Natural killer cell (primary cell): ENCODE measurements at regions not wholly inside any gene's neighbourhood (a gene's known extent, or its start where the extent isn't known, plus 50 kb on each side); places are given as distances from the start of the nearest gene placed in this dataset.

Experiments
- ATAC-seq, 3 donors: fragments of 150-1000 bp in 2 of 3; fragments of 200-7000 bp in 1 of 3; cut with Tn5 transposase; 1 replicate in 1 of 3; 2 replicates in 2 of 3; pipeline ENCODE4 v1.10.0; 2021; ENCODE audit warnings: mild to moderate bottlenecking in 2 of 3, moderate library complexity in 2 of 3
- DNase-seq, 2 donors: peaks; one replicate each; pipeline versions ENCODE4 v3.0.0 to v3.0.0-alpha.2; 2013 to 2021; ENCODE audit warnings: mixed read lengths in 1 of 2
- H3K27ac ChIP-seq: one replicate; pipeline ENCODE4 v1.5.1; 2013; ENCODE audit warnings: mild to moderate bottlenecking, low read length
- H3K27me3 ChIP-seq: one replicate; pipeline ENCODE4 v1.6.1; 2013; ENCODE audit warnings: low read length; ENCODE audit not compliant: control insufficient read depth, insufficient read depth
- H3K36me3 ChIP-seq: one replicate; pipeline ENCODE4 v1.6.1; 2013; ENCODE audit warnings: low read length; ENCODE audit not compliant: control insufficient read depth, insufficient read depth
- H3K4me1 ChIP-seq: one replicate; pipeline ENCODE4 v1.6.1; 2013; ENCODE audit warnings: low read length; ENCODE audit not compliant: control insufficient read depth, insufficient read depth
- H3K4me3 ChIP-seq: one replicate; pipeline ENCODE4 v1.5.1; 2013; ENCODE audit warnings: low read length
- H3K9me3 ChIP-seq: one replicate; pipeline ENCODE4 v1.6.1; 2013; ENCODE audit warnings: low read length; ENCODE audit not compliant: control insufficient read depth, insufficient read depth
- H3K27ac Mint-ChIP-seq, 2 donors: one replicate each; pipeline ENCODE4 v1.8.0; 2022; ENCODE audit warnings: mild to moderate bottlenecking in 2 of 2, mixed read lengths in 2 of 2, moderate library complexity in 1 of 2
- H3K27me3 Mint-ChIP-seq, 2 donors: one replicate each; pipeline ENCODE4 v1.8.0; 2022; ENCODE audit warnings: low read depth in 2 of 2, mixed read lengths in 2 of 2
- H3K36me3 Mint-ChIP-seq: one replicate; pipeline ENCODE4 v1.8.0; 2022; ENCODE audit warnings: mixed read lengths
- H3K4me1 Mint-ChIP-seq, 2 donors: one replicate each; pipeline ENCODE4 v1.8.0; 2022; ENCODE audit warnings: mixed read lengths in 2 of 2
- H3K4me3 Mint-ChIP-seq: one replicate; pipeline ENCODE4 v1.8.0; 2022; ENCODE audit warnings: mild to moderate bottlenecking, moderate library complexity, mixed read lengths
- H3K9me3 Mint-ChIP-seq, 2 donors: one replicate each; pipeline ENCODE4 v1.8.0; 2022; ENCODE audit warnings: mixed read lengths in 2 of 2
- WGBS: methylation state at CpG from one replicate; pipeline ENCODE4 v1.1.7; 2013; ENCODE audit warnings: missing lambda C conversion rate; ENCODE audit not compliant: insufficient coverage; 5-methylcytosine and 5-hydroxymethylcytosine counted together
- intact Hi-C: fragments of 100-400 bp; cut with micrococcal nuclease; formaldehyde crosslinking; loops from one replicate; pipeline ENCODE4 v1.14.2; 2022
- TF ChIP-seq, protein P1 (sequence below): fragments of 200-600 bp; IDR thresholded peaks from one replicate; pipeline ENCODE4 v1.8.0; 2022; ENCODE audit warnings: antibody characterized with exemption

DNA sequence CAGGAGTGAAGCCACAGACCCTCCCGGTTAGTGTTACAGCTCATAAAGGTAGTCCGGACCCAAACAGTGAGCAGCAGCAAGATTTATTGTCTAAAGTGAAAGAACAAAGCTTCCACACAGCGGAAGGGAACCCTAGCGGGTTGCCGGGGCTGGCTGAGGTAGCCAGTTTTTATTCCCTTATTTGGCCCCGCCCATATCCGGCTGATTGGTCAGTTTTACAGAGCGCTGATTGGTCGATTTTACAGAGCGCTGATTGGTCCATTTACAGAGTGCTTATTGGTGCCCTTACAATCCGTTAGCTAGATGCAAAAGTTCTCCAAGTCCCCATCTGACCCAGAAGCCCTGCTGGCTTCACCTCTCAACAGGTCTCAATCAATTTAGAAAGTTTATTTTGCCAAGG is 126.0 kb upstream of the RFC3 start:
- Mint-ChIP-seq H3K9me3 (peaks cover 0 to 2% of the 10 kb centered on the region in 2 donors), H3K27ac (no peak overlapping the region), H3K4me1 (no peaks in the 10 kb centered on the region), H3K27me3 (no peaks in the 10 kb centered on the region), H3K4me3 (no peak overlapping the region), H3K36me3 (no peaks in the 10 kb centered on the region)
- ATAC-seq (no peak), DNase-seq (no peak)
- H3K4me3 ChIP-seq: no peak overlapping the region
- no peaks in the 10 kb centered on the region for H3K27me3 ChIP-seq
- no peak overlapping the region for H3K27ac ChIP-seq
- 92% methylated on average over 11 of the region's 11 CpGs for WGBS
- H3K36me3 ChIP-seq: no peaks in the 10 kb centered on the region
- H3K9me3 ChIP-seq: no peaks in the 10 kb centered on the region
- TF ChIP-seq, protein P1, sequence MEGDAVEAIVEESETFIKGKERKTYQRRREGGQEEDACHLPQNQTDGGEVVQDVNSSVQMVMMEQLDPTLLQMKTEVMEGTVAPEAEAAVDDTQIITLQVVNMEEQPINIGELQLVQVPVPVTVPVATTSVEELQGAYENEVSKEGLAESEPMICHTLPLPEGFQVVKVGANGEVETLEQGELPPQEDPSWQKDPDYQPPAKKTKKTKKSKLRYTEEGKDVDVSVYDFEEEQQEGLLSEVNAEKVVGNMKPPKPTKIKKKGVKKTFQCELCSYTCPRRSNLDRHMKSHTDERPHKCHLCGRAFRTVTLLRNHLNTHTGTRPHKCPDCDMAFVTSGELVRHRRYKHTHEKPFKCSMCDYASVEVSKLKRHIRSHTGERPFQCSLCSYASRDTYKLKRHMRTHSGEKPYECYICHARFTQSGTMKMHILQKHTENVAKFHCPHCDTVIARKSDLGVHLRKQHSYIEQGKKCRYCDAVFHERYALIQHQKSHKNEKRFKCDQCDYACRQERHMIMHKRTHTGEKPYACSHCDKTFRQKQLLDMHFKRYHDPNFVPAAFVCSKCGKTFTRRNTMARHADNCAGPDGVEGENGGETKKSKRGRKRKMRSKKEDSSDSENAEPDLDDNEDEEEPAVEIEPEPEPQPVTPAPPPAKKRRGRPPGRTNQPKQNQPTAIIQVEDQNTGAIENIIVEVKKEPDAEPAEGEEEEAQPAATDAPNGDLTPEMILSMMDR: no peak
- intact Hi-C loops: no loop called here
- H3K4me1 ChIP-seq: no peaks in the 10 kb centered on the region

DNA sequence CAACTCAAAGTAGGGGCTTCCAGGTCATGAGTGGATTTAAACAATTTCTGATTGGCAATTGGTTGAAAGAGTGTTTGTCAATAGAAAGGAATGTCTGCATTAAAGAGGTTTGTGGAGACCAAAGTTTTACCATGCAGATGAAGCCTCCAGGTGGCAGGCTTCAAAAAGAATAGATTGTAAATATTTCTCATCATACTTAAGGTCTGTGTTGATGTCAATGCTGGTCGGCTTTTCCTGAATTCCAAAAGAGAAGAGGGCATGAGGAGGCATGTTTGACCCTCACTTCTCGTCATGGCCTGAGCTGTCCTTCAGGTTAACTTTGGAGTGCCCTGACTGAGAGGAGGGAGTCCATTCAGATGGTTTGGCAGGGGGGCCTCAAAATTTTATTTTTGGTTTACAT is 125.4 kb upstream of the RFC3 start:
- Mint-ChIP-seq H3K36me3 (no peaks in the 10 kb centered on the region), H3K9me3 (peaks cover 0 to 2% of the 10 kb centered on the region in 2 donors), H3K4me3 (no peak overlapping the region), H3K27me3 (no peaks in the 10 kb centered on the region), H3K4me1 (no peaks in the 10 kb centered on the region), H3K27ac (no peak overlapping the region)
- TF ChIP-seq, protein P1: no peak
- DNase-seq: no peak
- no peak overlapping the region for H3K4me3 ChIP-seq
- no peaks in the 10 kb centered on the region for H3K36me3 ChIP-seq
- no peaks in the 10 kb centered on the region for H3K27me3 ChIP-seq
- H3K4me1 ChIP-seq: no peaks in the 10 kb centered on the region
- ATAC-seq: no peak
- no peak overlapping the region for H3K27ac ChIP-seq
- 91% methylated on average over 2 of the region's 2 CpGs for WGBS
- intact Hi-C loops: no loop called here
- no peaks in the 10 kb centered on the region for H3K9me3 ChIP-seq

- no peak overlapping the region for H3K27ac Mint-ChIP-seq
- Histone ChIP-seq H3K36me3 (no peaks in the 10 kb centered on the region), H3K4me3 (no peak overlapping the region), H3K9me3 (no peaks in the 10 kb centered on the region), H3K27me3 (no peaks in the 10 kb centered on the region), H3K27ac (no peak overlapping the region), H3K4me1 (no peaks in the 10 kb centered on the region)
- no peaks in the 10 kb centered on the region for H3K36me3 Mint-ChIP-seq
- no peaks in the 10 kb centered on the region for H3K4me1 Mint-ChIP-seq
- TF ChIP-seq, protein P1: no peak
- intact Hi-C loops: no loop called here
- ATAC-seq (no peak), DNase-seq (no peak)
- H3K4me3 Mint-ChIP-seq: no peak overlapping the region
- no peaks in the 10 kb centered on the region for H3K27me3 Mint-ChIP-seq
- peaks cover 0 to 2% of the 10 kb centered on the region in 2 donors for H3K9me3 Mint-ChIP-seq
Observed at GRCh38 chr13:33694546-33694945, 123.4 kb upstream of the RFC3 start.

DNA sequence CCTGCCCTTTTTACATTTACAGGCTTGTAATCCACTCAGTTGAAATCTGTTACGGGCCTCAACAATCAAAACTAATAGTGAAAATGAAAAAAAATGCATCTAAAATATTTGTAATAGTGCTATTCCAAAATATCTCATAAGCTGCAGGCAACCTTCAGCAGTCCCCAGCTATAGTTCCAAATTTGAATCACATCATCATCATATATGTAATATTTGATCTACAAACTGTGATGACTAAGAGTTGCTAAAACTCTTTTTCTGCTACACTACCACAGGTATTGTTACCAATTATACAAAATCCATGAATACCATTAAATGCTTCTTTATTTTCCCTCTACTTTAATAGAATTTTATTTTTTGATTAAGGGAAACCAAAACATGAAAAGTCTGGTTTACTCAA is 121.4 kb upstream of the RFC3 start:
- H3K4me1 Mint-ChIP-seq: no peaks in the 10 kb centered on the region
- DNase-seq (no peak), ATAC-seq (no peak)
- peaks cover 0 to 4% of the 10 kb centered on the region in 2 donors for H3K9me3 Mint-ChIP-seq
- H3K27ac ChIP-seq: no peak overlapping the region
- H3K4me3 Mint-ChIP-seq: no peak overlapping the region
- no peaks in the 10 kb centered on the region for H3K36me3 Mint-ChIP-seq
- 20% methylated on average over 1 of the region's 1 CpG for WGBS
- no peaks in the 10 kb centered on the region for H3K36me3 ChIP-seq
- no peaks in the 10 kb centered on the region for H3K27me3 ChIP-seq
- intact Hi-C loops: no loop called here
- H3K4me3 ChIP-seq: no peak overlapping the region
- H3K27me3 Mint-ChIP-seq: peaks cover 2 to 6% of the 10 kb centered on the region in 2 donors
- H3K4me1 ChIP-seq: no peaks in the 10 kb centered on the region
- H3K9me3 ChIP-seq: no peaks in the 10 kb centered on the region
- TF ChIP-seq, protein P1: no peak
- H3K27ac Mint-ChIP-seq: no peak overlapping the region
